Skin of body (tissue), 1 donor: ENCODE measurements at regions not wholly inside any gene's neighbourhood (a gene's known extent, or its start where the extent isn't known, plus 50 kb on each side); places are given as distances from the start of the nearest gene placed in this dataset.
A peak's percentile ranks its signal among the peaks of the same experiment; 100 is the strongest.
"Not testable (repeated sequence)": the region's sequence is repeated elsewhere in the genome, so short reads cannot be mapped to it uniquely, and the experiment has no call there.

Experiments used
- DNase-seq: peaks from one replicate; lab custom pipeline; 2025; lab: John Stamatoyannopoulos, UW

- DNase-seq, result peak; percentile 88
These were observed 248.2 kb upstream of the GPR149 start for GRCh38 chr3:154678041-154678654.

- DNase-seq, result no peak
These were observed 238.8 kb upstream of the GPR149 start for GRCh38 chr3:154668835-154669234.

- DNase-seq, result no peak
These were observed 238.2 kb upstream of the GPR149 start for GRCh38 chr3:154668187-154668586.

GRCh38 chr3:154666542-154666941 lies 236.6 kb upstream of the GPR149 start:
- DNase-seq, result no peak

- DNase-seq, result no peak
These were observed 234.7 kb upstream of the GPR149 start for GRCh38 chr3:154664714-154665113.

DNA sequence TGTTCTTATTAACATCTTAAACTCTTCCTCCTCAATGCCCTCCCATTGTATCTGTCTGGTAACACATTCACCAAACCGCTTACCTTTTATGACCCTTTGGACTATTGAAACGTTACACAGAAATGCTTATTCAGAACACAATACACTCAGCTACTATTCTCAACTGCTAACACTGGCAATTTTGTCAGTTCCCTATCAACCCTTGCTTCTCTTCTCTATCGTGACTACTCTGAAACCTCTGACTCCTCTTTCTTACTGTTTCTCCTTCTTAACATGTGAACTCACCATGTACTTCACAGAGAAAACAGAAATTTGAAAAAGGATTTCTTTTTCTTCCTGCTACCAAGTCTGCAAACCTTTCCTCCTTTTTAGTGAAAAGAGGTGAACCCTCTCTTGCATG lies 232.9 kb upstream of the GPR149 start:
- DNase-seq, result no peak

DNA sequence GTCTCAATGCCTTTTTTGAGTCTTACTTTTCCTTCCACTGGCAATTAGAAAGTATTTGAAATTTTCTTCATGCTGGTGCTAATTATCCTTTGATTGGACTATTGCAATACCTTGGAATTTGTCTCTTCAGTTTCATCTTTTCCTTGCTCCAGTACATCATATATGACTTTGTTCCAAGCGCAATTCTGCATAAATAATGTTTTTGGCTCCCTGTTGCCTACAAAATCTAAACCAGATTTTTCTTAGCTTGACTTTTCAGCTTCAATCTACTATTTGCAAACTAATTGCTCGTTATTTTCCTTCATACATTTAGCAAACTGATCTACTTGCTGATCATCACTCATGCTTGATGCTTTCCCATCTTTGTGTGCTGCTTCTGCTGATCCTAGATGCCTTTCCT lies 230.8 kb upstream of the GPR149 start:
- DNase-seq, result peak; percentile 82

DNA sequence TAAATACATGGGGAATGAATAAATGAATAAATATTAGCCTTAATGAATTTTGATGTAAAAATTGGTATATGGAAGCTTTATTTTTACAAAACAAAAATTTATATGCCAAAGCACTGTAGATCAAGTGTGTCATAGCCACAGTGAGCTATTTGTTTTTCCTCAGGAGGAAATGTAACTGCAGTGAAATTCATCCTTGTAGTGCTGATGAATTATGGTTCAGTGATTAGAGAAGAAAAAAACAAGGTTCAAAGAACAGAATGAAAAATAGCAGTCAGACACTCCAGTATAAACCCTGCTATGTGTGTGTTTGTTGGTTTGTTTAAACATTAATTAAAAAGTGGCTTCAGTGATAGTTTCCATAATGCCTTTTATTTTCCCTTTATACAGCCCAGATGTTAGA lies 228.0 kb upstream of the GPR149 start:
- peak; percentile 37 for DNase-seq

- peak; percentile 3 for DNase-seq
These were observed 227.2 kb upstream of the GPR149 start for GRCh38 chr3:154657218-154657617.

DNA sequence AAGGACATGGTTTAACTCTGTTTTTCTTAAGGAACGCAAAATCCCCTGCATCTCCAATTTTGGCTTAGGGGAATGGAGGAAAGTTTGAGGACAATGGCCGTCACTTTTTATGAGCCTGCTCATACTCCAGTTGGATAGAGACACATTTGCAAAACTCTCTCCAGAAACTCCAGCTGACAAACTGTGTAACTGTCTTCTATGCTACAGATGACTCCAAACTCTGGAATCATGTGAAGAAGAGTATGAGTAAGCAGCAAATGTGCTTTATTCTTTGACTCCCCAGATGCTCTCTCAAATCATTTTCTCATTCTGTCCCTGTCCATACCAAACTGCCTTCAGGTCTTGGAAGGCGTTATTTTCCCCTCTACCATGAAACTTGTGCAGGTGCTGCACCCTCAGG lies 226.5 kb upstream of the GPR149 start:
- DNase-seq, result no peak

DNA sequence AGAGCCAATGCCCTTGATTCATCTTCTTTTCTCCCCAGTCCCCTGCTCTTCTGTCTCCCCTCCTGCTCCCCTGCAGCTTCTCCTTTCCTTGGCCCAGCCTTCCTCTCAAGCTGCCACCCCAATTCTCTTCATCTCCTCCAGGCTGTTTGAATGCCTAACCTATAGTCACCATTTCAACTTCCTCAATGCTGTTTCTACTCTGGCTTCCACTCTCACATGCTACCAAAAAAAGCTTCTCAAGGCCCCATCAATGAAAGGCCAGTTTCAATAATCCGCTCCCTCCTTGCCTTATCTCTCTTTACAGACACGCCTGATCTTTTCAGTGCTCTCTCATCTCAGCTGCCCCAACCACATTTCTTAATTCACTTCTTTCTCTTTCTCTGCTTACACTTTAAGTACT lies 212.2 kb upstream of the GPR149 start:
- no peak for DNase-seq

- peak; percentile 42 for DNase-seq
These were observed 195.8 kb upstream of the GPR149 start for GRCh38 chr3:154625756-154626155.

- DNase-seq, result not testable (repeated sequence)
These were observed 189.6 kb upstream of the GPR149 start for GRCh38 chr3:154619621-154620020.

DNA sequence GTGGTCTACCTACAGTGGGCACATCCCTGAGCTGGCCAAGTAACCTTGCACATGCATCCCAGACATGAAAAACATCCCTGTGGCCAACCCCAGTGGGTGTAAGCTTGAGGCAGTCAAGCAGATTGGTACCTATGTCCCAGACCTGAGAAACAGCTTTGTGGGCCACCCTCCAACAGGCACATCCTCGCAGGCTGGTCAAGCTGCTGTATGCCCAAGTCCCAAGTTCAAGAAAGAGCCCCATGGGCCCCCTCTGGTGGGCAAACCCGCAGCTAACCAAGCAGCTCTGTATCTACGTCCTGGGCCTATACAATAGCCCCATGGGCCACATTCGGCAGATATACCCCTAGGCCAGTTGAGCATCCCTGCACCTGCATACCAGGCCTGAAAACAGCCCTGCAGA lies 186.3 kb upstream of the GPR149 start:
- no peak for DNase-seq

GRCh38 chr3:154615471-154615870 lies 185.5 kb upstream of the GPR149 start:
- no peak for DNase-seq

DNA sequence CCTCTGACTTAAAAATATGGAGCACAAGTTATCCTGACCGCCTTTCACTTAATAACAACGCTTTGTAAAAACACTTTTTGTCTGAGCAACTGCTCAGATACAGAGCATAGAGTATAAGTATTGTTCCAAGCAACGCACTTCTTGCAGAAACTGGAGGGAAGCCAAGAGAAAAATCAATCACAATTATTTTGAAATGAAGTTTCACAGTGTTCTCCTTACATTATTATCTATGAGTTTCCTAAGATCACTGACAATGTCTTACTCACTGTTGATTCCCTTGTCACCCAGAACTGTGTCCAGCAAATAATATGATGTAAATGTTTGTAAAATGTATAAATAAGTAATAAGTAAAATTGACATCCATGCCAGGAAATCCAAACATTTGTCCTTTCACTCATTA lies 184.6 kb upstream of the GPR149 start:
- peak; percentile 33 for DNase-seq

GRCh38 chr3:154614078-154614477 lies 184.1 kb upstream of the GPR149 start:
- no peak for DNase-seq

DNA sequence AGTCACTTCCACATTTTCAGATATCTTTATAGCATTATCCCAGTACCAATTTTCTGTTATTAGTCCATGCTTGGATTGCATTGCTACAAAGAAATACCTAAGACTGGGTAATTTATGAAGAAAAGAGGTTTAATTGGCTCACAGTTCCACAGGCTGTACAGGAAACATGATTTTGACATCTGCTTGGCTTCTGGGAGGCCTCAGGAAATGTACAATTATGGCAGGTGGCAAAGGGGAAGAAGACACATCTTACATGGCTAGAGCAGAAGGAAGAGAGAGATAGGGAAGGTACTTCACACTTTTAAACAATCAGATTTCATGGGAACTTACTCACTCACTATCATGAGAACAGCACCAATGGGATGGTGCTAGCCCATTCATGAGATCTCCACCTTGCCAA lies 172.3 kb upstream of the GPR149 start:
- no peak for DNase-seq

DNA sequence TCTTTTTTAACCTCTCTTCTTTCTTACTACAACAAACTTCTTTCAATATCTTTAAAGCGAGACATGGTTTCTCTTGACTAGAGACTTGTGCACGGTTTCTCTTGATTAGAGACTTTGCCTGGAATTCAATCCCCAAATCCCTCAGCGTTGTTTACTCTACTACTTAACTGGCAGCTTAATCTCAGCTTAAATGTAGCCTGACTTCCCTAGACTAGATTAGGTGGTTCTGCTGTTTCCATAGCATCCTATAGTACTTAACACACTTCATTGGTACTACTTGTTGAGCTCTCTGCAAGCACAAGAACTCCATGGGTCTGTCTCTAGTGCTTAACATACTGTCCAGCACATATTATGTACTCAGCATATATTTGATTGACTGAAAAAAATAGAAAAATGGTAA lies 168.2 kb upstream of the GPR149 start:
- DNase-seq, result no peak

DNA sequence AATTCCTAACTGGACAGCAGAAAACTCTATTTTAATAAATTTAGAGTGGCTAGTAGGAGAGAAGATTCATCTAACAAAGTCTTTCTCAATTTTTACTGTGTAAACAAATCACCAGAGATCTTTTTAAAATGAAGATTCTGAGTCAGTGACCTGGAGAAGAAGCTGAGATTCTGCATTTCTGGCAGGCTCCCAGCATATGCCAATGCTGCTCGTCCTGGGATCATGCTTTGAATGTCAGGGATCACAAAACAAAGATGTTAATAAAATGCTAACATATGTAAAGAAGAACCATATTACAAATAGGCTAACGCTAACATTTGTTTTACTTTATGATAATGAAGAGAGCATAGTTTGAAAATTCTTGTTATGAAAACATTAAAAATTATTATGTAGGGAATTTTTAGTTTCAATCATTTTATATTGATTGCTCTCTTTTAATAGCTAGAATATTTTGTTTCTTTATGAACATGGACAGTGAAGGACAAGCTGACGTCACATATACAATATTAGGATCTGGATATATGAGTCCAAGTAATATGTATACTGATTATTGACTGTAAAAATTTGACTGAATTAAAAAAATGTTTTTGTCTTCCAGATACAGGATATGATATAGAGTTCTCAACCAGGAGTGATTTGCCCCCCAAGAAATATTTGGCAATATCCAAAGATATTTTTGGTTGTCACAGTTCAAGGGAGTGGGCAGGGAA lies 160.8 kb upstream of the GPR149 start:
- no peak for DNase-seq

- no peak for DNase-seq
These were observed 158.8 kb upstream of the GPR149 start for GRCh38 chr3:154588831-154589230.

DNA sequence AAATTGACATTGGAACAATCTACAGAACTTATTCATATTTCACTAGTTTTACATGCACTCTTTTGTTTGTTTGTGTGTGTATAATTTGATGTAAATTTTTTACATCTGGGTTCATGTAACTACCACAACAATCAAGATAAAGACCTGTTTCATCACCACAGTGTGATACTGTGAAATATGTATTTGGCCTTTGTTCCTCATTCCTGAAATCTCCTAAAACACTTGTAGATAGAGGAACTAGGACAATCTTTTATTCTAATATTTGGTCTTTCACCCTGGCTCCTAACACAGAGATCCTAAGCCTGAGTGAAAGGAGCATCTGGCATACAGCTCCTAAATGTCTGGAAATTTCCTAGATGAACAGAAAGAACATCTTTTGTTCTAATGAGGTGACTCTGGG lies 155.0 kb upstream of the GPR149 start:
- DNase-seq, result no peak

GRCh38 chr3:154584041-154584440 lies 154.1 kb upstream of the GPR149 start:
- DNase-seq, result no peak
